HG02840 (cell line): ENCODE measurements at regions not wholly inside any gene's neighbourhood (a gene's known extent, or its start where the extent isn't known, plus 50 kb on each side); places are given as distances from the start of the nearest gene placed in this dataset.

Experiments
- ATAC-seq: cut with Tn5 transposase; IDR thresholded peaks from one replicate; pipeline ENCODE4 v1.9.1; 2021; ENCODE audit warnings: mild to moderate bottlenecking, moderate library complexity, moderate number of reproducible peaks; ENCODE audit not compliant: unreplicated experiment, low FRiP score

GRCh38 chr3:159765860-159766294 is 222.8 kb upstream of the IL12A start:
- ATAC-seq: no peak

- ATAC-seq: no peak
These were observed 222.0 kb upstream of the IL12A start for GRCh38 chr3:159766563-159767185.

- no peak for ATAC-seq
These were observed 217.6 kb upstream of the IL12A start for GRCh38 chr3:159770998-159771397.

- no peak for ATAC-seq
These were observed 216.6 kb upstream of the IL12A start for GRCh38 chr3:159771865-159772611.

- ATAC-seq: no peak
These were observed 214.9 kb upstream of the IL12A start for GRCh38 chr3:159773706-159774105.

- no peak for ATAC-seq
These were observed 213.2 kb upstream of the IL12A start for GRCh38 chr3:159775372-159775961.

GRCh38 chr3:159776779-159777178 is 211.9 kb upstream of the IL12A start:
- no peak for ATAC-seq

GRCh38 chr3:159779883-159780282 is 208.8 kb upstream of the IL12A start:
- ATAC-seq: no peak

GRCh38 chr3:159781867-159782266 is 206.8 kb upstream of the IL12A start:
- ATAC-seq: no peak

GRCh38 chr3:159782724-159783421 is 205.8 kb upstream of the IL12A start:
- no peak for ATAC-seq

- no peak for ATAC-seq
These were observed 204.6 kb upstream of the IL12A start for GRCh38 chr3:159783780-159784742.

GRCh38 chr3:159785273-159785708 is 203.3 kb upstream of the IL12A start:
- no peak for ATAC-seq

GRCh38 chr3:159786489-159787177 is 202.0 kb upstream of the IL12A start:
- no peak for ATAC-seq

GRCh38 chr3:159787178-159787574 is 201.5 kb upstream of the IL12A start:
- ATAC-seq: no peak

GRCh38 chr3:159787794-159788205 is 200.8 kb upstream of the IL12A start:
- no peak for ATAC-seq

GRCh38 chr3:159788291-159788690 is 200.3 kb upstream of the IL12A start:
- no peak for ATAC-seq

GRCh38 chr3:159789017-159789416 is 199.6 kb upstream of the IL12A start:
- no peak for ATAC-seq

- ATAC-seq: no peak
These were observed 198.6 kb upstream of the IL12A start for GRCh38 chr3:159789742-159790635.
